ENCODE measurements at regions not wholly inside any gene's neighbourhood (a gene's known extent, or its start where the extent isn't known, plus 50 kb on each side); places are given as distances from the start of the nearest gene placed in this dataset.

GRCh38 chr11:38356255-38356654 is 1758.2 kb upstream of the RAG2 start:
- TF ChIP-seq EZH2phosphoT487 (IDR thresholded peaks at IDR 0.05; ENCODE audit: insufficient read depth, low read depth) (no peak), EZH2 (IDR thresholded peaks at IDR 0.05; ENCODE audit: insufficient read depth, poor library complexity, severe bottlenecking) (no peak)

Data from GM23248 (cell line).